ENCODE measurements at regions not wholly inside any gene's neighbourhood (a gene's known extent, or its start where the extent isn't known, plus 50 kb on each side); places are given as distances from the start of the nearest gene placed in this dataset.

- TF ChIP-seq CTCF (IDR thresholded peaks at IDR 0.05), result no peak
- no peak for TF ChIP-seq POLR2A (IDR thresholded peaks at IDR 0.05)
- no peak for TF ChIP-seq POLR2AphosphoS5 (IDR thresholded peaks at IDR 0.05)
Measured at GRCh38 chr5:87169300-87169991, 98.2 kb upstream of the RASA1 start.

All from breast epithelium (tissue), 3 donors.